ENCODE measurements at regions not wholly inside any gene's neighbourhood (a gene's known extent, or its start where the extent isn't known, plus 50 kb on each side); places are given as distances from the start of the nearest gene placed in this dataset.

DNA sequence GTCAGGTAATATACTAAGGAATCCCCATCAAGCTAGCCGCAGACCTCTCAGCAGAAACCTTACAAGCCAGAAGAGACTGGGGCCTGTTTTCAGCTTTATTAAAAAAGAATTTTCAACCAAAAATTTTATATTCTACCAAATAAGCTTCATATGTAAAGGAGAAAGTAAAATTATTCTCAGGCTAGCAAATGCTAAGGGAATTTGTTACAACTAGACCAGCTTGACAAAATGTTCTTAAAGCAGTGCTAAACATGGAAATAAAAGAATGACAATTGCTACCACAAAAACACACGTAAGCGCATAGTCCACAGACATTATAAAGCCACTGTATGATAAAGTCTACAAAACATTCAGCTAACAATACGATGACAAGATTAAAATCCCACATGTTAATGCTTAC lies 449.4 kb upstream of the MON1B start:
- TF ChIP-seq EZH2 (IDR thresholded peaks at IDR 0.05; ENCODE audit: insufficient read depth, poor library complexity, severe bottlenecking) (no peak), EZH2phosphoT487 (IDR thresholded peaks at IDR 0.05; ENCODE audit: insufficient read depth, low read depth) (no peak)
